Vagina (tissue), 2 donors: ENCODE measurements at regions not wholly inside any gene's neighbourhood (a gene's known extent, or its start where the extent isn't known, plus 50 kb on each side); places are given as distances from the start of the nearest gene placed in this dataset.
A peak's percentile ranks its signal among the peaks of the same experiment; 100 is the strongest.

Experiments
- DNase-seq, 2 donors: peaks; one replicate each; pipeline ENCODE4 v3.0.0-alpha.2; 2017; ENCODE audit errors: extremely low spot score in 2 of 2
- H3K27ac ChIP-seq: fragments of 200-600 bp; sonication (generic); one replicate; pipeline ENCODE4 v1.5.1; 2019
- H3K27me3 ChIP-seq: fragments of 200-600 bp; sonication (generic); one replicate; pipeline ENCODE4 v1.5.1; 2019
- H3K36me3 ChIP-seq, 2 donors: fragments of 200-600 bp; sonication (generic); one replicate each; pipeline ENCODE4 v1.5.1; 2017 to 2019
- H3K4me1 ChIP-seq: fragments of 200-600 bp; sonication (generic); one replicate; pipeline ENCODE4 v1.5.1; 2019
- H3K4me3 ChIP-seq, 2 donors: fragments of 200-600 bp; sonication (generic); 1 replicate in 1 of 2; 2 replicates in 1 of 2; pipeline ENCODE4 v1.5.1; 2016 to 2019
- H3K9me3 ChIP-seq: fragments of 200-600 bp; sonication (generic); one replicate; pipeline ENCODE4 v1.5.1; 2019
- CTCF ChIP-seq, 3 experiments: fragments of 450-650 bp in 2 of 3; fragments of 200-600 bp in 1 of 3; sonication (generic) in 1 of 3; IDR thresholded peaks; one replicate each; pipeline ENCODE4 v1.5.1; 2017 to 2019; ENCODE audit warnings: antibody characterized with exemption in 3 of 3, mild to moderate bottlenecking in 2 of 3, moderate library complexity in 2 of 3
- POLR2A ChIP-seq, 2 donors: fragments of 450-650 bp; IDR thresholded peaks; one replicate each; pipeline ENCODE4 v1.6.1; 2017; ENCODE audit warnings: antibody characterized with exemption in 2 of 2, mild to moderate bottlenecking in 2 of 2, moderate library complexity in 2 of 2
- POLR2AphosphoS5 ChIP-seq, 2 donors: sonication (generic); formaldehyde crosslinking; IDR thresholded peaks; one replicate each; pipeline ENCODE4 v1.9.0; 2017; ENCODE audit warnings: antibody characterized with exemption in 2 of 2, mild to moderate bottlenecking in 2 of 2, low read depth in 1 of 2; ENCODE audit not compliant: insufficient read depth in 1 of 2
- intact Hi-C: fragments of 100-400 bp; cut with DNase I; formaldehyde crosslinking; loops from one replicate; pipeline ENCODE4 v1.15.1; 2023

GRCh38 chr1:56213068-56213467 is 366.3 kb downstream of the PLPP3 start:
- TF ChIP-seq POLR2AphosphoS5 (IDR thresholded peaks at IDR 0.05; ENCODE audit: insufficient read depth in 1 of 2, low read depth in 1 of 2) (no peak), CTCF (IDR thresholded peaks at IDR 0.05) (no peak), POLR2A (IDR thresholded peaks at IDR 0.05) (no peak)
- intact Hi-C loops = no loop called here
- Histone ChIP-seq H3K4me1 (peaks cover 5% of the 10 kb centered on the region), H3K27ac (no peak overlapping the region), H3K9me3 (no peaks in the 10 kb centered on the region), H3K36me3 (no peaks in the 10 kb centered on the region), H3K27me3 (no peaks in the 10 kb centered on the region), H3K4me3 (no peak overlapping the region)
- DNase-seq = no peak

- H3K4me1 ChIP-seq = peaks cover 5% of the 10 kb centered on the region
- no peaks in the 10 kb centered on the region for H3K36me3 ChIP-seq
- H3K4me3 ChIP-seq = no peak overlapping the region
- no peak for TF ChIP-seq POLR2A (IDR thresholded peaks at IDR 0.05)
- no peaks in the 10 kb centered on the region for H3K27me3 ChIP-seq
- no peak overlapping the region for H3K27ac ChIP-seq
- H3K9me3 ChIP-seq = peaks cover 4% of the 10 kb centered on the region
- no peak for DNase-seq
- intact Hi-C loops = no loop called here
These were observed 367.2 kb downstream of the PLPP3 start for GRCh38 chr1:56212143-56212542.

- H3K27me3 ChIP-seq = no peaks in the 10 kb centered on the region
These were observed 373.0 kb downstream of the PLPP3 start for GRCh38 chr1:56206391-56206790.

GRCh38 chr1:56204206-56204605 is 375.2 kb downstream of the PLPP3 start:
- intact Hi-C loops = no loop called here
- no peak overlapping the region for H3K4me3 ChIP-seq
- DNase-seq = no peak
- peaks cover 29% of the 10 kb centered on the region for H3K4me1 ChIP-seq
- no peaks in the 10 kb centered on the region for H3K36me3 ChIP-seq
- no peaks in the 10 kb centered on the region for H3K27me3 ChIP-seq
- H3K9me3 ChIP-seq = peaks cover 8% of the 10 kb centered on the region
- no peak for TF ChIP-seq CTCF (IDR thresholded peaks at IDR 0.05)
- TF ChIP-seq POLR2A (IDR thresholded peaks at IDR 0.05) = no peak
- TF ChIP-seq POLR2AphosphoS5 (IDR thresholded peaks at IDR 0.05; ENCODE audit: insufficient read depth in 1 of 2, low read depth in 1 of 2) = no peak
- H3K27ac ChIP-seq = no peak overlapping the region

More at GRCh38 chr1:56206391-56206790, 373.0 kb downstream of the PLPP3 start:
- TF ChIP-seq POLR2A (IDR thresholded peaks at IDR 0.05) (no peak), CTCF (IDR thresholded peaks at IDR 0.05) (no peak), POLR2AphosphoS5 (IDR thresholded peaks at IDR 0.05; ENCODE audit: insufficient read depth in 1 of 2, low read depth in 1 of 2) (no peak)
- peaks cover 8% of the 10 kb centered on the region for H3K9me3 ChIP-seq
- H3K4me1 ChIP-seq = peaks cover 19% of the 10 kb centered on the region
- DNase-seq = no peak
- no peak overlapping the region for H3K4me3 ChIP-seq
- intact Hi-C loops = no loop called here
- no peaks in the 10 kb centered on the region for H3K36me3 ChIP-seq
- H3K27ac ChIP-seq = no peak overlapping the region

GRCh38 chr1:56202796-56203492 is 376.4 kb downstream of the PLPP3 start:
- H3K4me3 ChIP-seq = no peak overlapping the region
- peak overlapping the region; percentile 30 for H3K27ac ChIP-seq
- peaks cover 8% of the 10 kb centered on the region for H3K9me3 ChIP-seq
- TF ChIP-seq POLR2A (IDR thresholded peaks at IDR 0.05) (no peak), CTCF (IDR thresholded peaks at IDR 0.05) (no peak), POLR2AphosphoS5 (IDR thresholded peaks at IDR 0.05; ENCODE audit: insufficient read depth in 1 of 2, low read depth in 1 of 2) (no peak)
- intact Hi-C loops = no loop called here
- DNase-seq = no peak
- H3K36me3 ChIP-seq = no peaks in the 10 kb centered on the region
- peaks cover 29% of the 10 kb centered on the region for H3K4me1 ChIP-seq
- no peaks in the 10 kb centered on the region for H3K27me3 ChIP-seq
